ENCODE measurements at regions not wholly inside any gene's neighbourhood (a gene's known extent, or its start where the extent isn't known, plus 50 kb on each side); places are given as distances from the start of the nearest gene placed in this dataset.

- peak; percentile 56 for FAIRE-seq
- DNase-seq (ENCODE audit: extremely low spot score, insufficient read length, low read depth), result peak; percentile 8
Observed at GRCh38 chr5:53820802-53821171, 260.3 kb downstream of the NDUFS4 start.

- FAIRE-seq (no peak), DNase-seq (ENCODE audit: extremely low spot score, insufficient read length, low read depth) (no peak)
Observed at GRCh38 chr5:53825016-53825415, 264.6 kb downstream of the NDUFS4 start.

GRCh38 chr5:53825926-53826325 is 265.5 kb downstream of the NDUFS4 start:
- DNase-seq (ENCODE audit: extremely low spot score, insufficient read length, low read depth) (no peak), FAIRE-seq (no peak)

GRCh38 chr5:53826504-53826903 is 266.1 kb downstream of the NDUFS4 start:
- DNase-seq (ENCODE audit: extremely low spot score, insufficient read length, low read depth) (no peak), FAIRE-seq (no peak)

DNA sequence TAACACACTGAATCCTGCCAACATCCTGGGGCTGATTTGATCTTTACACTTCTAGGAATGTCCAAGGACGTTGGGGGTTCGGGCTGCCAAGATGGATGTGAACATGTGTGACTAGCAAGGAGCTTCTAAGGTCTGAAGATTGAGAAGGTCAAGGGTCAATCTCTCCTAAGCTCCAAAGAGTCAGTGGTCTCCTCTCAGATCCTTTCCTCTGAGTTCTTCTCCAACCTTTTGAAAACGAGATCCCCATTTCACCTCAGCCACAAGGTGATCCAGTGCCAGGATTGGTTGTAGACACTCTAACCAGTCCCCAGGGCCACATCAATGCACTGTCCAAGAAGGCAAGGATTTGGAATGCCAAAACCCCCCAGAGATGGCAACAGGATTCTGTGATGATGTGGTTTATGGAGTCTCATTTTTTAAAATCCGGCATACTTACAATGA is 266.8 kb downstream of the NDUFS4 start:
- FAIRE-seq (no peak), DNase-seq (ENCODE audit: extremely low spot score, insufficient read length, low read depth) (no peak)

DNA sequence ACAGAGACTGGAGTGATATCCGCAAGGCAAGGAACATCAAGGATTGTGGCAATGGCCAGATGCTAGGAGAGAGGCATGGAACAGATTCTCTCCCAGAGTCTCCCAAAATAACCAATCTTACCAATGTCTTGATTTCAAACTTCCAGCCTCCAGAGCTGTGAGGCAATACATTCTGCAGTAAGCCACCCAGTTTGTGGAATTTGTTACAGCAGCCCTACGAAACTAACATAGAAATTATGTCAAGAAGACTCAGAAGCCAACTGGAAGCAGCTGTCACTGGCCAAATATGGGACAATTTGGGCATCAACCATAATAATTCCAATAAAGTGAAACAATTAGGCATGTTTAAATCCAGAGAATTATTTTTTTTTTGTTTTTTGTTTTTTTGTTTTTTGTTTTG is 271.1 kb downstream of the NDUFS4 start:
- no peak for FAIRE-seq

More for the DNA sequence above, 271.1 kb downstream of the NDUFS4 start:
- no peak for DNase-seq (ENCODE audit: extremely low spot score, insufficient read length, low read depth)
